ENCODE measurements at regions not wholly inside any gene's neighbourhood (a gene's known extent, or its start where the extent isn't known, plus 50 kb on each side); places are given as distances from the start of the nearest gene placed in this dataset.

GRCh38 chr12:46577063-46577776 lies 204.6 kb upstream of the SLC38A2 start (continued):
- TF ChIP-seq CREB1 (IDR thresholded peaks at IDR 0.05) = no peak
- TF ChIP-seq TEAD4 (IDR thresholded peaks at IDR 0.05; ENCODE audit: low read depth, low read length) = no peak
- TF ChIP-seq JUND (IDR thresholded peaks at IDR 0.05; ENCODE audit: low read length) = no peak
- TF ChIP-seq TAF7 (optimal IDR thresholded peaks at IDR 0.05; ENCODE audit: borderline replicate concordance, low read depth, low read length) = no peak
- TF ChIP-seq SIX5 (IDR thresholded peaks at IDR 0.05; ENCODE audit: low read depth, low read length) = no peak
- no peak for TF ChIP-seq SIN3A (conservative IDR thresholded peaks at IDR 0.05 in 1 of 2, IDR thresholded peaks at IDR 0.05 in 1 of 2; ENCODE audit: low read depth in 1 of 2, low read length in 2 of 2)
- no peak for TF ChIP-seq TAF1 (IDR thresholded peaks at IDR 0.05; ENCODE audit: low read depth, low read length)
